Natural killer cell (primary cell): ENCODE measurements at regions not wholly inside any gene's neighbourhood (a gene's known extent, or its start where the extent isn't known, plus 50 kb on each side); places are given as distances from the start of the nearest gene placed in this dataset.

Source experiments
- ATAC-seq, 3 donors: fragments of 150-1000 bp in 2 of 3; fragments of 200-7000 bp in 1 of 3; cut with Tn5 transposase; 1 replicate in 1 of 3; 2 replicates in 2 of 3; pipeline ENCODE4 v1.10.0; 2021; ENCODE audit warnings: mild to moderate bottlenecking in 2 of 3, moderate library complexity in 2 of 3
- DNase-seq, 2 donors: peaks; one replicate each; pipeline versions ENCODE4 v3.0.0 to v3.0.0-alpha.2; 2013 to 2021; ENCODE audit warnings: mixed read lengths in 1 of 2
- H3K27ac ChIP-seq: one replicate; pipeline ENCODE4 v1.5.1; 2013; ENCODE audit warnings: mild to moderate bottlenecking, low read length
- H3K27me3 ChIP-seq: one replicate; pipeline ENCODE4 v1.6.1; 2013; ENCODE audit warnings: low read length; ENCODE audit not compliant: control insufficient read depth, insufficient read depth
- H3K36me3 ChIP-seq: one replicate; pipeline ENCODE4 v1.6.1; 2013; ENCODE audit warnings: low read length; ENCODE audit not compliant: control insufficient read depth, insufficient read depth
- H3K4me1 ChIP-seq: one replicate; pipeline ENCODE4 v1.6.1; 2013; ENCODE audit warnings: low read length; ENCODE audit not compliant: control insufficient read depth, insufficient read depth
- H3K4me3 ChIP-seq: one replicate; pipeline ENCODE4 v1.5.1; 2013; ENCODE audit warnings: low read length
- H3K9me3 ChIP-seq: one replicate; pipeline ENCODE4 v1.6.1; 2013; ENCODE audit warnings: low read length; ENCODE audit not compliant: control insufficient read depth, insufficient read depth
- H3K27ac Mint-ChIP-seq, 2 donors: one replicate each; pipeline ENCODE4 v1.8.0; 2022; ENCODE audit warnings: mild to moderate bottlenecking in 2 of 2, mixed read lengths in 2 of 2, moderate library complexity in 1 of 2
- H3K27me3 Mint-ChIP-seq, 2 donors: one replicate each; pipeline ENCODE4 v1.8.0; 2022; ENCODE audit warnings: low read depth in 2 of 2, mixed read lengths in 2 of 2
- H3K36me3 Mint-ChIP-seq: one replicate; pipeline ENCODE4 v1.8.0; 2022; ENCODE audit warnings: mixed read lengths
- H3K4me1 Mint-ChIP-seq, 2 donors: one replicate each; pipeline ENCODE4 v1.8.0; 2022; ENCODE audit warnings: mixed read lengths in 2 of 2
- H3K4me3 Mint-ChIP-seq: one replicate; pipeline ENCODE4 v1.8.0; 2022; ENCODE audit warnings: mild to moderate bottlenecking, moderate library complexity, mixed read lengths
- H3K9me3 Mint-ChIP-seq, 2 donors: one replicate each; pipeline ENCODE4 v1.8.0; 2022; ENCODE audit warnings: mixed read lengths in 2 of 2
- CTCF ChIP-seq: fragments of 200-600 bp; IDR thresholded peaks from one replicate; pipeline ENCODE4 v1.8.0; 2022; ENCODE audit warnings: antibody characterized with exemption
- WGBS: methylation state at CpG from one replicate; pipeline ENCODE4 v1.1.7; 2013; ENCODE audit warnings: missing lambda C conversion rate; ENCODE audit not compliant: insufficient coverage; 5-methylcytosine and 5-hydroxymethylcytosine counted together
- intact Hi-C: fragments of 100-400 bp; cut with micrococcal nuclease; formaldehyde crosslinking; loops from one replicate; pipeline ENCODE4 v1.14.2; 2022

- Histone ChIP-seq H3K27me3 (peaks cover 6% of the 10 kb centered on the region), H3K9me3 (no peaks in the 10 kb centered on the region), H3K27ac (no peak overlapping the region), H3K4me3 (no peak overlapping the region), H3K36me3 (no peaks in the 10 kb centered on the region), H3K4me1 (no peaks in the 10 kb centered on the region)
- WGBS, result 94% methylated on average over 5 of the region's 5 CpGs
- TF ChIP-seq CTCF, result no peak
- Mint-ChIP-seq H3K36me3 (no peaks in the 10 kb centered on the region), H3K27ac (no peak overlapping the region), H3K27me3 (peaks cover 17 to 26% of the 10 kb centered on the region in 2 donors), H3K4me3 (no peak overlapping the region), H3K9me3 (no peaks in the 10 kb centered on the region), H3K4me1 (no peaks in the 10 kb centered on the region)
- DNase-seq, result no peak
- intact Hi-C loops, result no loop called here
- no peak for ATAC-seq
These were observed 553.3 kb upstream of the TNP1 start for GRCh38 chr2:217413193-217413592.

DNA sequence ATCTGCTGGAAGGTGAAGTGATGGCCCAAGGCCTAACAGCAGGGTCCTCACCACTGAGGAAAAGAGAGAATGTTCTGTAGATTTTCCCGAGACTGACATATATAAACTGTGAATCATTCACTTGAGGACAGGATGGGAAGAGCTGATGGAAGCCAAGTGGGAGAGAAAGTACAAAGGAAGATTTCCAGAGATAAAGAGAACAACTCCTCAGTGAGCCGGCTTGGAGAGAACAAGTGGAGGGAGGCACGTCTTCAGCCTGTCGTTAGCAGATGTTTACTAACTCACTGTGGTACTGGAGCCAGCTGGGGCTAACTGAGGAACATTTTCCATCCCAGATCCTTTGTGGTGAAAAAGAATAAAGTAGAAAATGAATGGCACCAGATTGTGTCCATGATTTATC lies 552.9 kb upstream of the TNP1 start:
- WGBS, result 94% methylated on average over 4 of the region's 4 CpGs
- Histone ChIP-seq H3K36me3 (no peaks in the 10 kb centered on the region), H3K4me1 (no peaks in the 10 kb centered on the region), H3K27me3 (peaks cover 5% of the 10 kb centered on the region), H3K4me3 (no peak overlapping the region), H3K27ac (no peak overlapping the region), H3K9me3 (no peaks in the 10 kb centered on the region)
- H3K36me3 Mint-ChIP-seq, result no peaks in the 10 kb centered on the region
- H3K27ac Mint-ChIP-seq, result no peak overlapping the region
- H3K4me3 Mint-ChIP-seq, result no peak overlapping the region
- H3K4me1 Mint-ChIP-seq, result no peaks in the 10 kb centered on the region
- DNase-seq (no peak), ATAC-seq (no peak)
- H3K27me3 Mint-ChIP-seq, result peaks cover 15 to 21% of the 10 kb centered on the region in 2 donors
- intact Hi-C loops, result no loop called here
- TF ChIP-seq CTCF, result no peak
- no peaks in the 10 kb centered on the region for H3K9me3 Mint-ChIP-seq

DNA sequence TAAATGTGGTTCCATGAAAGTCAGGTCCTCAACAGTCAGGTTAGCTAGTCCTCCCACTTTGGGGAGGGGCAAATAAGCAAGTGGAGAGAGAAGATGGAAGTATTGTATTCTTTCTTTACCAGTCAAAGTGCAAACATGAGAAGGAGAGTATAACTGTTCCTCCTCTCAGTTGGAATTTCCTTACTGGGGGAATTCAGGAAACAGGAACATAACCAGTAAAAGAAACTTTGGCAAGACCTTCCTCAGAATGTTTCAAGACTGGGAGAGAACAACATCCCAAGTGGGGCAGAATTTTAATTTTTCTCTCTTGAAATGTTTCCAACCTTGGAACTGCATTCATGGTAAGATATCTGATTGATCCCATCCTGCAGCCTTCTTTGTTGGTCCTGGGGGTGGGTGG lies 552.4 kb upstream of the TNP1 start:
- Histone ChIP-seq H3K27ac (no peak overlapping the region), H3K4me1 (no peaks in the 10 kb centered on the region), H3K36me3 (no peaks in the 10 kb centered on the region), H3K27me3 (peaks cover 5% of the 10 kb centered on the region), H3K4me3 (no peak overlapping the region), H3K9me3 (no peaks in the 10 kb centered on the region)
- TF ChIP-seq CTCF, result no peak
- intact Hi-C loops, result no loop called here
- no peaks in the 10 kb centered on the region for H3K36me3 Mint-ChIP-seq
- peaks cover 15 to 17% of the 10 kb centered on the region in 2 donors for H3K27me3 Mint-ChIP-seq
- no peak for ATAC-seq
- H3K9me3 Mint-ChIP-seq, result no peaks in the 10 kb centered on the region
- DNase-seq, result no peak
- no peak overlapping the region for H3K4me3 Mint-ChIP-seq
- no peak overlapping the region for H3K27ac Mint-ChIP-seq
- H3K4me1 Mint-ChIP-seq, result no peaks in the 10 kb centered on the region

DNA sequence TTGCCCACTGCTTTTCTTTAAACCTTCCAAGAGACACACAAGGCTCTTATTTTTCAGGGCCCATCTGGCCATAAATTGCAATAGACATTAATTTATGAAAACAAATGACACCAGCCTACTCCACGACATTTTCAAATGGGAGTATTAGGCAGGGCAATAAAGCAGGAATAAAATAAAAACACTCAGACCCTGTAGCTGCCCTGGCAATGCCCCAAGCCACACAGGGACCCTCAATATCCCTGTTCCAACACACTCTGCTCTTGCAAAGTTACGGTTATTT lies 550.8 kb upstream of the TNP1 start:
- H3K9me3 ChIP-seq, result no peaks in the 10 kb centered on the region
- Mint-ChIP-seq H3K36me3 (no peaks in the 10 kb centered on the region), H3K4me3 (no peak overlapping the region), H3K9me3 (no peaks in the 10 kb centered on the region), H3K27ac (no peak overlapping the region), H3K4me1 (peaks cover 0 to 2% of the 10 kb centered on the region in 2 donors), H3K27me3 (peaks cover 16 to 17% of the 10 kb centered on the region in 2 donors)
- TF ChIP-seq CTCF, result no peak
- H3K36me3 ChIP-seq, result no peaks in the 10 kb centered on the region
- 79% methylated on average over 2 of the region's 2 CpGs for WGBS
- DNase-seq (no peak), ATAC-seq (no peak)
- no peaks in the 10 kb centered on the region for H3K4me1 ChIP-seq
- H3K27me3 ChIP-seq, result peaks cover 5% of the 10 kb centered on the region
- no peak overlapping the region for H3K4me3 ChIP-seq
- intact Hi-C loops, result no loop called here
- no peak overlapping the region for H3K27ac ChIP-seq
